ENCODE measurements at regions not wholly inside any gene's neighbourhood (a gene's known extent, or its start where the extent isn't known, plus 50 kb on each side); places are given as distances from the start of the nearest gene placed in this dataset.
A peak's percentile ranks its signal among the peaks of the same experiment; 100 is the strongest.
"Not testable (repeated sequence)": the region's sequence is repeated elsewhere in the genome, so short reads cannot be mapped to it uniquely, and the experiment has no call there.

GRCh38 chr2:138066139-138066806 lies 102.0 kb downstream of the HNMT start:
- intact Hi-C loops (cut with DNase I), result no loop called here
- no peak for DNase-seq

- intact Hi-C loops (cut with DNase I), result no loop called here
- DNase-seq, result no peak
Measured at GRCh38 chr2:138066841-138067240, 102.6 kb downstream of the HNMT start.

GRCh38 chr2:138068669-138069068 lies 104.4 kb downstream of the HNMT start:
- DNase-seq; intact Hi-C loops (cut with DNase I): not testable (repeated sequence)

GRCh38 chr2:138071042-138071719 lies 106.9 kb downstream of the HNMT start:
- intact Hi-C loops (cut with DNase I), result not testable (repeated sequence)

GRCh38 chr2:138071720-138072719 lies 107.7 kb downstream of the HNMT start:
- no peak for DNase-seq
- intact Hi-C loops (cut with DNase I), result no loop called here

More at GRCh38 chr2:138071042-138071719, 106.9 kb downstream of the HNMT start:
- DNase-seq, result not testable (repeated sequence)

- intact Hi-C loops (cut with DNase I), result no loop called here
- peak in 22 of 42 donors; percentile 7 to 67 (median 29) for DNase-seq
Measured at GRCh38 chr2:138078153-138078552, 113.9 kb downstream of the HNMT start.

GRCh38 chr2:138079976-138080375 lies 115.7 kb downstream of the HNMT start:
- DNase-seq, result no peak
- intact Hi-C loops (cut with DNase I), result no loop called here

- intact Hi-C loops (cut with DNase I), result no loop called here
- no peak for DNase-seq
Measured at GRCh38 chr2:138081225-138082073, 117.2 kb downstream of the HNMT start.

GRCh38 chr2:138084206-138084605 lies 119.9 kb downstream of the HNMT start:
- intact Hi-C loops (cut with DNase I), result no loop called here
- DNase-seq, result no peak

GRCh38 chr2:138085441-138085840 lies 121.2 kb downstream of the HNMT start:
- intact Hi-C loops (cut with DNase I); DNase-seq: not testable (repeated sequence)

GRCh38 chr2:138086576-138086975 lies 122.3 kb downstream of the HNMT start:
- intact Hi-C loops (cut with DNase I), result no loop called here
- no peak for DNase-seq

- no peak for DNase-seq
Measured at GRCh38 chr2:138087751-138088593, 123.7 kb downstream of the HNMT start.

GRCh38 chr2:138090330-138090729 lies 126.1 kb downstream of the HNMT start:
- peak in 2 of 42 donors; percentile 23 to 44 for DNase-seq
- intact Hi-C loops (cut with DNase I), result loop anchor here (5.0 kb wide), 1 partner anchor 143 kb away; no protein-coding TSS in a partner anchor

More at GRCh38 chr2:138087751-138088593, 123.7 kb downstream of the HNMT start:
- intact Hi-C loops (cut with DNase I), result no loop called here

GRCh38 chr2:138093455-138093854 lies 129.2 kb downstream of the HNMT start:
- no peak for DNase-seq
- intact Hi-C loops (cut with DNase I), result loop anchor here (5.0 kb wide), 1 partner anchor 146 kb away; no protein-coding TSS in a partner anchor

- intact Hi-C loops (cut with DNase I), result loop anchor here (5.0 kb wide), 1 partner anchor 147 kb away; no protein-coding TSS in a partner anchor
- DNase-seq, result no peak
Measured at GRCh38 chr2:138094031-138094430, 129.8 kb downstream of the HNMT start.

GRCh38 chr2:138095336-138095735 lies 131.1 kb downstream of the HNMT start:
- DNase-seq, result no peak
- intact Hi-C loops (cut with DNase I), result no loop called here

GRCh38 chr2:138099288-138099687 lies 135.0 kb downstream of the HNMT start:
- intact Hi-C loops (cut with DNase I); DNase-seq: not testable (repeated sequence)

Data from head of caudate nucleus (tissue), 42 donors.